Thyroid gland (tissue), 4 donors: ENCODE measurements at regions not wholly inside any gene's neighbourhood (a gene's known extent, or its start where the extent isn't known, plus 50 kb on each side); places are given as distances from the start of the nearest gene placed in this dataset.

Experiments used
- POLR2A ChIP-seq, 2 donors: fragments of 450-650 bp; IDR thresholded peaks; one replicate each; pipeline ENCODE4 v1.6.1; 2017; ENCODE audit warnings: antibody characterized with exemption in 2 of 2, mild to moderate bottlenecking in 2 of 2, moderate library complexity in 1 of 2
- TF ChIP-seq, protein P1 (sequence below), 6 experiments: fragments of 200-600 bp in 3 of 6; fragments of 450-650 bp in 3 of 6; sonication (generic) in 3 of 6; IDR thresholded peaks; one replicate each; pipeline ENCODE4 v1.5.1; 2016 to 2019; ENCODE audit warnings: antibody characterized with exemption in 6 of 6, mild to moderate bottlenecking in 2 of 6, inconsistent platforms in 1 of 6, moderate library complexity in 1 of 6

DNA sequence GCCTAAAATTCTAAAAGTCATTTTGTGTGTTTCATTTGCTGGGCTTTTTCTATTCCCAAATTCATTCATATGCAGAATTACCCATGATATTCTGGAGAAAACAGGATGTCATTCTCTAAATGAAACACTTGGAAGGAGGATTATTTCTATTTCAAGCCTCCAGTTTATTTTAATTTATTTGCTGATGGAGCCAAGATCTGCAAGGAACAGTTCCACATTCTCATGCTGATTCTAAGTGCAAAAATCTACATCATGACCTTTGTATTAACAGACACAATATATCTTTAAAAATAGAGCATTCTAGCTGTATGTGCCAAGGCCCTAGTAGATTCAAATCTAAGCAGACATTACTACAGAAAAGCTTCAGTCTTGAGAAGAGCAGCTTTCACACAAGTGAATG lies 51.3 kb upstream of the KCND2 start:
- no peak for TF ChIP-seq POLR2A (IDR thresholded peaks at IDR 0.05)
- TF ChIP-seq, protein P1, sequence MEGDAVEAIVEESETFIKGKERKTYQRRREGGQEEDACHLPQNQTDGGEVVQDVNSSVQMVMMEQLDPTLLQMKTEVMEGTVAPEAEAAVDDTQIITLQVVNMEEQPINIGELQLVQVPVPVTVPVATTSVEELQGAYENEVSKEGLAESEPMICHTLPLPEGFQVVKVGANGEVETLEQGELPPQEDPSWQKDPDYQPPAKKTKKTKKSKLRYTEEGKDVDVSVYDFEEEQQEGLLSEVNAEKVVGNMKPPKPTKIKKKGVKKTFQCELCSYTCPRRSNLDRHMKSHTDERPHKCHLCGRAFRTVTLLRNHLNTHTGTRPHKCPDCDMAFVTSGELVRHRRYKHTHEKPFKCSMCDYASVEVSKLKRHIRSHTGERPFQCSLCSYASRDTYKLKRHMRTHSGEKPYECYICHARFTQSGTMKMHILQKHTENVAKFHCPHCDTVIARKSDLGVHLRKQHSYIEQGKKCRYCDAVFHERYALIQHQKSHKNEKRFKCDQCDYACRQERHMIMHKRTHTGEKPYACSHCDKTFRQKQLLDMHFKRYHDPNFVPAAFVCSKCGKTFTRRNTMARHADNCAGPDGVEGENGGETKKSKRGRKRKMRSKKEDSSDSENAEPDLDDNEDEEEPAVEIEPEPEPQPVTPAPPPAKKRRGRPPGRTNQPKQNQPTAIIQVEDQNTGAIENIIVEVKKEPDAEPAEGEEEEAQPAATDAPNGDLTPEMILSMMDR (IDR thresholded peaks at IDR 0.05): no peak
